SK-N-SH treated with all-trans-retinoic acid at 6 μM for 48 hours (cell line): ENCODE measurements at regions not wholly inside any gene's neighbourhood (a gene's known extent, or its start where the extent isn't known, plus 50 kb on each side); places are given as distances from the start of the nearest gene placed in this dataset.

ENCODE experiments used
- BACH2 ChIP-seq: fragments of 250-450 bp; sonication (Bioruptor Pico); IDR thresholded peaks from 2 replicates; pipeline ENCODE4 v1.9.0; 2021; ENCODE audit warnings: mild to moderate bottlenecking, borderline replicate concordance
- ESRRG ChIP-seq: fragments of 250-450 bp; sonication (Bioruptor Pico); IDR thresholded peaks from 2 replicates; pipeline ENCODE4 v1.6.1; 2021; ENCODE audit warnings: mild to moderate bottlenecking
- OSR1 ChIP-seq: fragments of 250-450 bp; sonication (Bioruptor Pico); IDR thresholded peaks from 2 replicates; pipeline ENCODE4 v1.8.0; 2022; ENCODE audit warnings: moderate library complexity, mild to moderate bottlenecking, inconsistent platforms
- PATZ1 ChIP-seq: fragments of 250-450 bp; sonication (Bioruptor Pico); IDR thresholded peaks from 2 replicates; pipeline ENCODE4 v1.8.0; 2020; ENCODE audit warnings: mild to moderate bottlenecking, moderate library complexity, borderline replicate concordance
- POU6F1 ChIP-seq: fragments of 250-450 bp; sonication (Bioruptor Pico); IDR thresholded peaks from 2 replicates; pipeline ENCODE4 v1.8.0; 2021; ENCODE audit warnings: low read depth, mild to moderate bottlenecking, moderate library complexity, borderline replicate concordance
- TOX ChIP-seq: fragments of 250-450 bp; sonication (Bioruptor Pico); IDR thresholded peaks from 2 replicates; pipeline ENCODE4 v1.8.0; 2021; ENCODE audit warnings: mild to moderate bottlenecking, moderate library complexity, borderline replicate concordance
- ZFP30 ChIP-seq: fragments of 450-650 bp; formaldehyde crosslinking; IDR thresholded peaks from 2 replicates; pipeline ENCODE4 v1.5.0; 2022; ENCODE audit warnings: mild to moderate bottlenecking, moderate library complexity

GRCh38 chr3:139159356-139159755, 114.7 kb upstream of the PRR23C start:
- no peak for TF ChIP-seq ZFP30 (CRISPR knock-in tag)
- TF ChIP-seq ESRRG (CRISPR knock-in tag), result no peak
- no peak for TF ChIP-seq OSR1 (CRISPR knock-in tag)
- TF ChIP-seq POU6F1, result no peak
- TF ChIP-seq PATZ1 (CRISPR knock-in tag), result no peak
- no peak for TF ChIP-seq TOX
- TF ChIP-seq BACH2, result no peak
